H9 (cell line): ENCODE measurements at regions not wholly inside any gene's neighbourhood (a gene's known extent, or its start where the extent isn't known, plus 50 kb on each side); places are given as distances from the start of the nearest gene placed in this dataset.

Experiments used
- DNase-seq: peaks from one replicate; pipeline ENCODE4 v3.0.0-alpha.2; 2017
- H2AFZ ChIP-seq: one replicate; pipeline ENCODE4 v1.6.1; 2013; ENCODE audit warnings: mild to moderate bottlenecking, low read length, control low read depth, moderate library complexity
- H2AK5ac ChIP-seq: 2 replicates; pipeline ENCODE4 v1.6.1; 2013; ENCODE audit warnings: low read length, control low read depth, mixed read lengths; ENCODE audit not compliant: insufficient read length
- H2BK120ac ChIP-seq: one replicate; pipeline ENCODE4 v1.6.1; 2013; ENCODE audit warnings: low read depth, mild to moderate bottlenecking, low read length, control low read depth, inconsistent platforms; ENCODE audit not compliant: poor library complexity, severe bottlenecking
- H2BK12ac ChIP-seq: 2 replicates; pipeline ENCODE4 v1.6.1; 2013; ENCODE audit warnings: low read length, control low read depth, mixed read lengths, low read depth; ENCODE audit not compliant: insufficient read length
- H2BK15ac ChIP-seq: 2 replicates; pipeline ENCODE4 v1.6.1; 2013; ENCODE audit warnings: low read depth, low read length, control low read depth
- H2BK20ac ChIP-seq: one replicate; pipeline ENCODE4 v1.6.1; 2013; ENCODE audit warnings: low read depth, mild to moderate bottlenecking, low read length, control low read depth, inconsistent platforms; ENCODE audit not compliant: poor library complexity, severe bottlenecking
- H2BK5ac ChIP-seq: 2 replicates; pipeline ENCODE4 v1.6.1; 2013; ENCODE audit warnings: low read length, control low read depth, mixed read lengths; ENCODE audit not compliant: insufficient read length
- H3K14ac ChIP-seq: 2 replicates; pipeline ENCODE4 v1.6.1; 2013; ENCODE audit warnings: low read length, control low read depth; ENCODE audit not compliant: insufficient read depth
- H3K18ac ChIP-seq: 2 replicates; pipeline ENCODE4 v1.6.1; 2013; ENCODE audit warnings: low read depth, mild to moderate bottlenecking, mixed read lengths, low read length, control low read depth; ENCODE audit not compliant: insufficient read length
- H3K23ac ChIP-seq: 2 replicates; pipeline ENCODE4 v1.6.1; 2013; ENCODE audit warnings: low read length, control low read depth, mixed read lengths, low read depth; ENCODE audit not compliant: insufficient read length
- H3K23me2 ChIP-seq: 2 replicates; pipeline ENCODE4 v1.6.1; 2013; ENCODE audit warnings: low read depth, mild to moderate bottlenecking, mixed read lengths, low read length, control low read depth; ENCODE audit not compliant: insufficient read length, poor library complexity, severe bottlenecking
- H3K27ac ChIP-seq: 2 replicates; pipeline ENCODE4 v1.5.1; 2013; ENCODE audit warnings: low read length, control low read depth, mixed read lengths, low read depth; ENCODE audit not compliant: insufficient read length
- H3K27me3 ChIP-seq: 2 replicates; pipeline ENCODE4 v1.6.1; 2013; ENCODE audit warnings: low read length, control low read depth, inconsistent platforms; ENCODE audit not compliant: insufficient read depth
- H3K4ac ChIP-seq: 2 replicates; pipeline ENCODE4 v1.6.1; 2013; ENCODE audit warnings: low read depth, mild to moderate bottlenecking, control low read depth, inconsistent platforms, low read length, moderate library complexity
- H3K4me1 ChIP-seq: 2 replicates; pipeline ENCODE4 v1.6.1; 2013; ENCODE audit warnings: low read length, control low read depth, inconsistent platforms; ENCODE audit not compliant: insufficient read depth
- H3K4me2 ChIP-seq: 2 replicates; pipeline ENCODE4 v1.6.1; 2013; ENCODE audit warnings: low read length, control low read depth, mixed read lengths; ENCODE audit not compliant: insufficient read length, insufficient read depth
- H3K56ac ChIP-seq: 2 replicates; pipeline ENCODE4 v1.6.1; 2013; ENCODE audit warnings: low read depth, mild to moderate bottlenecking, mixed read lengths, low read length, control low read depth; ENCODE audit not compliant: insufficient read length
- H3K79me1 ChIP-seq: 2 replicates; pipeline ENCODE4 v1.6.1; 2013; ENCODE audit warnings: low read depth, mild to moderate bottlenecking, moderate library complexity, low read length, control low read depth, inconsistent platforms; ENCODE audit not compliant: insufficient read depth, poor library complexity, severe bottlenecking
- H3K79me2 ChIP-seq: 2 replicates; pipeline ENCODE4 v1.6.1; 2013; ENCODE audit warnings: low read length, control low read depth, inconsistent platforms; ENCODE audit not compliant: insufficient read depth
- H3K9ac ChIP-seq: 2 replicates; pipeline ENCODE4 v1.6.1; 2013; ENCODE audit warnings: low read length, control low read depth, mixed read lengths; ENCODE audit not compliant: insufficient read length; ENCODE audit errors: extremely low read depth
- H3K9me3 ChIP-seq: one replicate; pipeline ENCODE4 v1.6.1; 2013; ENCODE audit warnings: low read depth, low read length, inconsistent platforms; ENCODE audit not compliant: control insufficient read depth
- H3T11ph ChIP-seq: one replicate; pipeline ENCODE4 v1.6.1; 2013; ENCODE audit warnings: mild to moderate bottlenecking, low read length, control low read depth, inconsistent platforms
- H4K20me1 ChIP-seq: one replicate; pipeline ENCODE4 v1.6.1; 2013; ENCODE audit not compliant: control insufficient read depth, insufficient read length, insufficient read depth
- H4K5ac ChIP-seq: 2 replicates; pipeline ENCODE4 v1.6.1; 2013; ENCODE audit warnings: low read depth, mild to moderate bottlenecking, mixed read lengths, low read length, control low read depth; ENCODE audit not compliant: insufficient read length
- H4K8ac ChIP-seq: replicated peaks from 2 replicates; pipeline ENCODE4 v1.6.1; 2013; ENCODE audit warnings: low read length, control low read depth, mixed read lengths, low read depth; ENCODE audit not compliant: insufficient read length
- H4K91ac ChIP-seq: 2 replicates; pipeline ENCODE4 v1.6.1; 2013; ENCODE audit warnings: low read depth, mild to moderate bottlenecking, moderate library complexity, mixed read lengths, low read length, control low read depth; ENCODE audit not compliant: insufficient read length
- H3K27ac Mint-ChIP-seq, 3 experiments: 2 replicates in 2 of 3; 3 replicates in 1 of 3; pipeline ENCODE4 v1.8.0; 2020 to 2021; ENCODE audit warnings: mixed read lengths in 3 of 3, mild to moderate bottlenecking in 1 of 3, moderate library complexity in 1 of 3
- H3K27me3 Mint-ChIP-seq: 2 replicates; pipeline ENCODE4 v1.8.0; 2021; ENCODE audit warnings: low read depth, mild to moderate bottlenecking, moderate library complexity, mixed read lengths
- H3K36me3 Mint-ChIP-seq, 3 experiments: 2 replicates in 2 of 3; 3 replicates in 1 of 3; pipeline ENCODE4 v1.8.0; 2020 to 2021; ENCODE audit warnings: low read depth in 3 of 3, mixed read lengths in 3 of 3; ENCODE audit not compliant: insufficient read depth in 1 of 3
- H3K4me1 Mint-ChIP-seq, 2 experiments: 2 replicates each; pipeline ENCODE4 v1.8.0; 2020; ENCODE audit warnings: mixed read lengths in 2 of 2
- H3K4me3 Mint-ChIP-seq, 2 experiments: 2 replicates in 1 of 2; 3 replicates in 1 of 2; pipeline ENCODE4 v1.8.0; 2020 to 2021; ENCODE audit warnings: mild to moderate bottlenecking in 2 of 2, mixed read lengths in 2 of 2, moderate library complexity in 1 of 2
- H3K9me3 Mint-ChIP-seq, 2 experiments: 2 replicates in 1 of 2; 3 replicates in 1 of 2; pipeline ENCODE4 v1.8.0; 2020; ENCODE audit warnings: mild to moderate bottlenecking in 2 of 2, mixed read lengths in 2 of 2, moderate library complexity in 1 of 2
- WGBS: extraction: QIAGEN DNeasy Blood & Tissue Kit; methylation state at CpG from one replicate; pipeline ENCODE4 v1.1.7; 2013; ENCODE audit warnings: missing lambda C conversion rate, low lambda C conversion rate, mixed read lengths; ENCODE audit not compliant: insufficient read length; ENCODE audit errors: extremely low coverage; 5-methylcytosine and 5-hydroxymethylcytosine counted together
- TF ChIP-seq, protein P1 (sequence below): fragments of 200-600 bp; sonication (generic); conservative IDR thresholded peaks from 3 replicates; pipeline ENCODE4 v1.8.0; 2021; ENCODE audit warnings: antibody characterized with exemption, mild to moderate bottlenecking

DNA sequence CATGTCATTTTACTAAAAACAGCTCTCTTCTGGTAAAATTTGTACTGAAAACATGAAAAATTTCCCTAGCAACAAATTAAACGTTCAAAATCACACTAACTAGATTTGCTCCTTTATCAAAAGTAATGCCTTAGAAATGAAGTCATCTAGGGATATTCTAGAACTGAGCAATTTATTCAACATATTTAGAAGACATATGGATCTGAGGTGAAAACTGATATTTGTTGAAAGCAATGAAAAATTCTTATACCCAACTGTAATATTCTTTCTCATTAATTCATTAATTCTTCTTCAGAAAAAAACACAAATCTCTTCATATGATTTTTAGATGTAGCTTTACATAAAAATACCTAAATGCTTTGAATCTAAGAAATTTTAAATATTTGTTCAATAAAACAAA is 604.9 kb downstream of the NR2F1-AS1 start:
- no peak overlapping the region for H2BK12ac ChIP-seq
- no peak overlapping the region for H3K14ac ChIP-seq
- H2BK120ac ChIP-seq, result no peak overlapping the region
- no peak overlapping the region for H2AFZ ChIP-seq
- H3K4me1 ChIP-seq, result no peaks in the 10 kb centered on the region
- Mint-ChIP-seq H3K4me1 (no peaks in the 10 kb centered on the region), H3K4me3 (no peak overlapping the region), H3K27me3 (no peaks in the 10 kb centered on the region), H3K27ac (no peak overlapping the region), H3K36me3 (no peaks in the 10 kb centered on the region), H3K9me3 (no peaks in the 10 kb centered on the region; a peak in 1 of 5 replicates)
- H3K4me2 ChIP-seq, result no peak overlapping the region
- H3T11ph ChIP-seq, result no peak overlapping the region
- no peak overlapping the region for H3K23ac ChIP-seq
- no peak overlapping the region for H2BK5ac ChIP-seq
- TF ChIP-seq, protein P1, sequence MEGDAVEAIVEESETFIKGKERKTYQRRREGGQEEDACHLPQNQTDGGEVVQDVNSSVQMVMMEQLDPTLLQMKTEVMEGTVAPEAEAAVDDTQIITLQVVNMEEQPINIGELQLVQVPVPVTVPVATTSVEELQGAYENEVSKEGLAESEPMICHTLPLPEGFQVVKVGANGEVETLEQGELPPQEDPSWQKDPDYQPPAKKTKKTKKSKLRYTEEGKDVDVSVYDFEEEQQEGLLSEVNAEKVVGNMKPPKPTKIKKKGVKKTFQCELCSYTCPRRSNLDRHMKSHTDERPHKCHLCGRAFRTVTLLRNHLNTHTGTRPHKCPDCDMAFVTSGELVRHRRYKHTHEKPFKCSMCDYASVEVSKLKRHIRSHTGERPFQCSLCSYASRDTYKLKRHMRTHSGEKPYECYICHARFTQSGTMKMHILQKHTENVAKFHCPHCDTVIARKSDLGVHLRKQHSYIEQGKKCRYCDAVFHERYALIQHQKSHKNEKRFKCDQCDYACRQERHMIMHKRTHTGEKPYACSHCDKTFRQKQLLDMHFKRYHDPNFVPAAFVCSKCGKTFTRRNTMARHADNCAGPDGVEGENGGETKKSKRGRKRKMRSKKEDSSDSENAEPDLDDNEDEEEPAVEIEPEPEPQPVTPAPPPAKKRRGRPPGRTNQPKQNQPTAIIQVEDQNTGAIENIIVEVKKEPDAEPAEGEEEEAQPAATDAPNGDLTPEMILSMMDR, result no peak
- no peaks in the 10 kb centered on the region for H4K20me1 ChIP-seq
- H3K9me3 ChIP-seq, result no peaks in the 10 kb centered on the region
- H3K56ac ChIP-seq, result no peak overlapping the region
- H3K18ac ChIP-seq, result no peak overlapping the region
- H3K27ac ChIP-seq, result no peak overlapping the region
- H2BK20ac ChIP-seq, result no peak overlapping the region
- no peak overlapping the region for H2BK15ac ChIP-seq
- H3K79me2 ChIP-seq, result no peaks in the 10 kb centered on the region
- DNase-seq, result no peak
- H3K4ac ChIP-seq, result no peak overlapping the region
- H3K23me2 ChIP-seq, result no peaks in the 10 kb centered on the region
- no peak overlapping the region for H4K5ac ChIP-seq
- no peak overlapping the region for H4K91ac ChIP-seq
- H4K8ac ChIP-seq, result no peak overlapping the region
- H3K9ac ChIP-seq, result no peak overlapping the region
- no peaks in the 10 kb centered on the region for H3K27me3 ChIP-seq
- H3K79me1 ChIP-seq, result no peaks in the 10 kb centered on the region
- no peak overlapping the region for H2AK5ac ChIP-seq
- no CpG with 5 or more reads among the region's 1 CpG for WGBS
